ENCODE measurements at regions not wholly inside any gene's neighbourhood (a gene's known extent, or its start where the extent isn't known, plus 50 kb on each side); places are given as distances from the start of the nearest gene placed in this dataset. TPM values are rescaled to one million over a fixed set of nuclear protein-coding genes. Genes with fewer than 3 reads are reported as not detected.

- intact Hi-C loops (cut with micrococcal nuclease; ENCODE audit: unreplicated experiment), result no loop called here
- ChIA-PET POLR2A (ENCODE audit: low non-redundant PET) (no interaction called here), CTCF (no interaction called here)
- TF ChIP-seq CTCF (conservative IDR thresholded peaks at IDR 0.05; ENCODE audit: low read depth, low read length) (no peak), EZH2 (IDR thresholded peaks at IDR 0.05; ENCODE audit: borderline replicate concordance, low read depth, low read length, poor library complexity, severe bottlenecking) (no peak)
- H3K36me3 ChIP-seq (ENCODE audit: insufficient read depth, low read length, poor library complexity, severe bottlenecking), result no peaks in the 10 kb centered on the region
- no peak overlapping the region for H3K27ac ChIP-seq (ENCODE audit: low read depth, low read length, poor library complexity, severe bottlenecking)
- no peak overlapping the region for H3K4me3 ChIP-seq (ENCODE audit: low read depth, low read length, poor library complexity, severe bottlenecking)
- no peaks in the 10 kb centered on the region for H3K9me3 ChIP-seq (ENCODE audit: low read depth, low read length, poor library complexity, severe bottlenecking)
- no peak for DNase-seq (ENCODE audit: low spot score)
- H3K27me3 ChIP-seq (replicated peaks; ENCODE audit: insufficient read depth, low read depth, low read length, poor library complexity), result no peaks in the 10 kb centered on the region
- BruUV-seq (replicated peaks), result no TSS peak
- no peaks in the 10 kb centered on the region for H3K4me1 ChIP-seq (ENCODE audit: insufficient read depth, low read length, poor library complexity, severe bottlenecking)
Measured at GRCh38 chr11:24421766-24422165, 75.1 kb upstream of the LUZP2 start.

- intact Hi-C loops (cut with micrococcal nuclease; ENCODE audit: unreplicated experiment), result no loop called here
Measured at GRCh38 chr11:24422376-24422775, 74.5 kb upstream of the LUZP2 start.

GRCh38 chr11:24437123-24437522 lies 59.7 kb upstream of the LUZP2 start:
- H3K9me3 ChIP-seq (ENCODE audit: low read depth, low read length, poor library complexity, severe bottlenecking), result no peaks in the 10 kb centered on the region
- ChIA-PET POLR2A (ENCODE audit: low non-redundant PET) (no interaction called here), CTCF (no interaction called here)
- H3K4me3 ChIP-seq (ENCODE audit: low read depth, low read length, poor library complexity, severe bottlenecking), result no peak overlapping the region
- TF ChIP-seq EZH2 (IDR thresholded peaks at IDR 0.05; ENCODE audit: borderline replicate concordance, low read depth, low read length, poor library complexity, severe bottlenecking) (no peak), CTCF (conservative IDR thresholded peaks at IDR 0.05; ENCODE audit: low read depth, low read length) (no peak)
- intact Hi-C loops (cut with micrococcal nuclease; ENCODE audit: unreplicated experiment), result no loop called here
- H3K27me3 ChIP-seq (replicated peaks; ENCODE audit: insufficient read depth, low read depth, low read length, poor library complexity), result no peaks in the 10 kb centered on the region
- no peak overlapping the region for H3K27ac ChIP-seq (ENCODE audit: low read depth, low read length, poor library complexity, severe bottlenecking)
- no peaks in the 10 kb centered on the region for H3K36me3 ChIP-seq (ENCODE audit: insufficient read depth, low read length, poor library complexity, severe bottlenecking)
- H3K4me1 ChIP-seq (ENCODE audit: insufficient read depth, low read length, poor library complexity, severe bottlenecking), result no peaks in the 10 kb centered on the region
- BruUV-seq (replicated peaks), result no TSS peak
- no peak for DNase-seq (ENCODE audit: low spot score)

More at GRCh38 chr11:24422376-24422775, 74.5 kb upstream of the LUZP2 start:
- no peak for TF ChIP-seq CTCF (conservative IDR thresholded peaks at IDR 0.05; ENCODE audit: low read depth, low read length)
- no peaks in the 10 kb centered on the region for H3K4me1 ChIP-seq (ENCODE audit: insufficient read depth, low read length, poor library complexity, severe bottlenecking)
- H3K36me3 ChIP-seq (ENCODE audit: insufficient read depth, low read length, poor library complexity, severe bottlenecking), result no peaks in the 10 kb centered on the region
- H3K4me3 ChIP-seq (ENCODE audit: low read depth, low read length, poor library complexity, severe bottlenecking), result no peak overlapping the region
- no peaks in the 10 kb centered on the region for H3K9me3 ChIP-seq (ENCODE audit: low read depth, low read length, poor library complexity, severe bottlenecking)
- no peaks in the 10 kb centered on the region for H3K27me3 ChIP-seq (replicated peaks; ENCODE audit: insufficient read depth, low read depth, low read length, poor library complexity)
- H3K27ac ChIP-seq (ENCODE audit: low read depth, low read length, poor library complexity, severe bottlenecking), result no peak overlapping the region
- ChIA-PET CTCF (no interaction called here), POLR2A (ENCODE audit: low non-redundant PET) (no interaction called here)
- no peak for DNase-seq (ENCODE audit: low spot score)
- no TSS peak for BruUV-seq (replicated peaks)

Small RNAs in the stretch of these regions (microRNA-seq; reads per million reads assigned to microRNA genes)
- not detected for gene MIR8054
